ENCODE measurements at regions not wholly inside any gene's neighbourhood (a gene's known extent, or its start where the extent isn't known, plus 50 kb on each side); places are given as distances from the start of the nearest gene placed in this dataset.

- no peak for TF ChIP-seq POLR2A (IDR thresholded peaks at IDR 0.05)
- TF ChIP-seq CTCF (IDR thresholded peaks at IDR 0.05) = no peak
Observed at GRCh38 chr5:93304456-93305250, 276.4 kb downstream of the NR2F1-AS1 start.

All from thyroid gland (tissue), 4 donors.